ENCODE measurements at regions not wholly inside any gene's neighbourhood (a gene's known extent, or its start where the extent isn't known, plus 50 kb on each side); places are given as distances from the start of the nearest gene placed in this dataset.

DNA sequence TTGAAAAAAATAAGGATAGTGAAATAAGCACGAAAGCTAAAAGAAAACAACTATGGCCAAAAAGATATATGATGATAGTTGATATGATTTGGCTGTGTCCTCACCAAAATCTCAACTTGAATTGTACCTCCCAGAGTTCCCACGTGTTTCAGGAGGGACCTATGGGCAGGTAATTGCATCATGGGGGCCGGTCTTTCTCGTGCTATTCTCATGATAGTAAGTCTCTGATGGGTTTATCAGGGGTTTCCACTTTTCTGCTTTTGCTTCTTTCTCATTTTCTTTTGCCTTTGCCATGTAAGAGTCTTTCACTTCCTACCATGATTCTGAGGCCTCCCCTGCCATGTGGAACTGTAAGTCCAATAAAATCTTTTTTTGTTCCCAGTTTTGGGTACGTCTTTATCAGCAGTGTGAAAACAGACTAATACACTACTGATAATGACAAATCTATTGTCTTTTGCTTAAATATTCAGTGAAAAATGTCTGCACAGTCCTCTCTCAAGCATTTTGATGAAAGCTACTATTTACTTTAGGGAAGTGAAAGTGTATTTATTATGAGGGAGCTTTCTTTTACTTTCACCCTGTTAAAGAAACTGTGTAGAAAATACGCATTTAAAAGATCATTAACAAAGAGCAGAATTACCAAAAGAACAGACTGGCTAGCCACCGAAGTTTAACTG lies 389.1 kb downstream of the HTR1B start:
- DNase-seq (ENCODE audit: low spot score): no peak

DNA sequence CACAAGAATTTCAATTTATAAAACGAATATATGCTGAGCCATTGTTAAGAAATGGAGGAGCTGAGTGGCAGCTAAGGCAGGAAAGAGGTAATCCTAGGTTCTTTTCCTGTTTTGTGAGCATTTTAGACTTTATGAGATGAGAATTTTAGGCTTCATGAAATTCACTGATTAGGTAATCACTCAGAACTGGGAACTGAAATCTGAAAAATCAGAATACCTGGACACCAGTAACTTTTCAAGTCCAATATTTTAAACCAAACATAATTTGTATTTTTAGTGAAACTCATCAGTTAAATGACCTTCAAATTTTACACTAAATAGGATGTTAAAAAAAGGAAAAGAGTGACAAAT lies 389.9 kb downstream of the HTR1B start:
- DNase-seq (ENCODE audit: low spot score): no peak

DNA sequence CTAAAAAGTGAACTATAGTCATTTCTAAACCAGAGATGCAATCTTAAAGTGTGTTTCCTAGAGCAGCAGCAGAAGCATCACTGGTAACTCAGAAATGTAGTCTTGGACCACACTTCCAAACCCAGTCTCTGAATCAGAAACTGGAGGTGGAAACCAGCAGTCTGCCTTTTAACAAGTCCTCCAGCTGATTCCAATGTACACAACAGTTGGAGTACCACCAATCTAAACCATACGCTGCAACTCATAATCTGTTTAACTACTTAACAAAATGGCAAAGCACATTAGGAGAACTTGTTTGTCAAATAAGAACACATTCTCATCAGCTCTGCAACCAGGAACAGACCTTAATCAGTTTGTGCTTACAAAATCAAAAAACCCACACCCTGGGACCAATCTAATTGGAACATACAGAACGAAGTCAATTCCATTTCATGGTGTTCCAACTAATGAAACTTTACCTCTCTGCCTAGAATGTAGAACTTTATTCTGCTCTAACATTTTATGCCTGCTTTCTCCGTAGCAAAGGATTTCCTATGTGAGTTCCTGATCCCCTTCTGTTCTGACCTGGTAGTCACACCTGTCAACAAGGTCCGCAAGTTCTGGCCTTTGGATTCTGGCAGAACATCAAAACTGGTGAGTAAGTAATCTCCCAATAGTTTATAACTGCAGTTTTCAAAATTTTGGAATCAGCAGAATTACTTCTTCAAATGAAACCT lies 390.4 kb downstream of the HTR1B start:
- no peak for DNase-seq (ENCODE audit: low spot score)

DNA sequence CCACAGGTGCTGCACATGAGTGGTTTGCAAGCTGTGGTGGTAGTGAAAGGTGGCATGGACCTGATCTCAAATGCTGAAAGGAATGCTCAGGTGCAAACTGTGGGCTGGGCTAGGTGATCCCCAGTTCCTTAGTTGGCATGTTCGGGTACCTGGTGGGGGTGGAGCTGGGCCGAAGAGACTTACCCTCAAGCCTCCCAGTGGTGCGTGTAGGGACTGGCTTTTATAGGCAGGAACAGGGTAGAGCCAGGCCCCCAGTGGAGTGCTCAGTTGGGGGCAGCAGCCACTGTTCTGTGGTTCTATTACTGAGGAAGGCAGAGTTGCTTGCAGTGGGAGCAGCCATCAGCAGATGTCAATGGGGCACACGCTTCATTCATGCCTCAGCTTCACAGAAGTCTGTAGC lies 399.8 kb downstream of the HTR1B start:
- no peak for DNase-seq (ENCODE audit: low spot score)

DNA sequence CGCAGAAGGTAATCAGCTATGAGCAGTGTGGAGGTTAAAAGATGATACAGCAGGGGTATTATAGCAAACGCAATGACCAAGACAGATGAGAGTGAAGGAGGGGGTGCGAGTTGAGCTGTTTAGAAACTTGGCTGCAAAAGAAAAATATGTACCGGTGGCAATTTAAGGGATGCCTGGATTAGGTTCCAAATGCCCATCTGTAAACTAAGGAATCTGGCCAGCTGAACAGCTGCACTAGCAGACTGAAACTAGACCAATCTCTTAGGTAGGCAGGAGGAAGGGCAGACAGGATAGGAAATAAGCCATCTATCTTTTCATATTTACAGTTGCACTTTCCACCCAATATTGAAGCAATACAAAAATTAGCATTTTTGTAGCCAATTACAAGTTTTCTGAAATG lies 407.6 kb downstream of the HTR1B start:
- DNase-seq (ENCODE audit: low spot score): no peak

DNA sequence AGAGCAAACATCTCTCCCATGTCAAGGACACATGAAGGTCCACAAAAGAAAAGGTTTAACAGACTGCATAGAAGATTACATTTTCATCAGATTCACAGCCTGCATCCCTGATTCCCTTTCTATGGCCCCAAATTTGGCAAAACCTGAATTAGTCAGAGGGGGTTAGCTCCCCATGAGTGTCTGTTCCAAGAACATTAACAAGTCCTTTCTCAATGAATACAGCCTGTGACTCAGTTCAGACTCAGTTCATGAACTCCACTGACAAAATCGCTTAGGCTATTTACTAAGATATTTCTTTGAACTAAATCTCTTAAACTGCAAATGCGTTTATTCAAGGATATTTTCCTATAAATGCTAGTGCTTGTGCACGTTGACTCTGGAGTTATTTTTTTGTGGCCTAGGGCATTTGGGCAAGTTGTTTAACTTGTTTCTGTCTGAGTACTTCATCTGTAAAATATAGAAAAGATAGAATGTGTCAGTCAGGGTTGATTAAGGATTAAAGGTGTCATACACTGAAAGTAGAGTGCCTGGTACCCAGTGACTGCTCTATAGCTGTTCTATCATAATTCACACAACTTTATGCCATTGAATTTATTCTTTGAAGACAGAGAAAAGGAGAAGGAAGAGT lies 422.6 kb downstream of the HTR1B start:
- DNase-seq (ENCODE audit: low spot score): no peak

DNA sequence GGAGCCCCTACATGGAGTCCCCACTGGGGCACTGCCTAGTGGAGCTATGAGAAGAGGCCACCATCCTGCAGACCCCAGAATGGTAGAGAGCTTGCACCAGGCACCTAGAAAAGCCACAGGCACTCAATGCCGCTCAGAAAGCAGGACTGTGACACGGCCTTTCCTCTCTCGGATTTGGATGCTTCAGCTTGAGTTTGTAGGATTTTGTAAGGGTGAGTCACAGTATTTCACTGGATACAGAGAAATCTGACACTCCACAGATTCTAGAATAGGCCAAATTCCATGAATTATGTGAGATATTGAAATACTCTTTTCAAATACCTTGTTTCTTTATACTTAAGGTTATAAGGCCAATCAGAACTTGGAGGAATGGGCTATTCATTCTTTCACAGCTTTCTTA lies 424.5 kb downstream of the HTR1B start:
- DNase-seq (ENCODE audit: low spot score): peak; percentile 12

DNA sequence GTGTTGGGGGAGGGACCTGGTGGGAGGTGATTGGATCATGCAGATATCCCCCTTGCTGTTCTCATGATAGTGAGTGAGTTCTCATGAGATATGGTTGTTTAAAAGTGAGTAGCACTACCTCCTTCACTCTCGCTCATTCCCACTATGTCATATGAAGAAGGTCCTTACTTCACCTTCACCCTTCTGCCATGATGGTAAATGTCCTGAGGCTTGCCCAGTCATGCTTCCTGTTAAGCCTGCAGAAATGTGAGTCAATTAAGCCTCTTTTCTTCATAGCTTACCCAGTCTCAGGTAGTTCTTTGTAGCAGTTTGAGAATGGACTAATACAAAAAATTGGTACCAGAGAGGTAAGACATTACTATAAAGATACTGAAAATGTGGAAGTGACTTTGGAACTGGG lies 425.9 kb downstream of the HTR1B start:
- DNase-seq (ENCODE audit: low spot score): no peak

DNA sequence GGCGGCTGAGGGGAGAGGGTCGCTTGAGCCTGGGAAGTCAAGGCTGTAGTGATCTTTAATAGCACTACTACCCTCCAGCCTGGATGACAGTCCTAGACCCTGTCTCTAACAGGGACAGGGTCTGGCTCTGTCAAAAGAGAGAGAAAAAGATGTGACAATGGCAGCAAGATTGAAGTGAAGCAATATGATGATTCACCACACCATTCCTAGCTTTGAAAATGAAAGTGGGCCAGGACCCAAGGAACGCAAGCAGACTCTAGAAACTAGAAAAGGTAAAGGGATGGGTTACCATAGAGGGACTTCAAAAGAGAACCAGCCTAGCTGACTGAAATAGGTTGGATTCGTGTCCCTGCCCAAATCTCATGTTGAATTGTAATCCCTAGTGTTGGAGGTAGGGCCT lies 426.9 kb downstream of the HTR1B start:
- DNase-seq (ENCODE audit: low spot score): no peak

DNA sequence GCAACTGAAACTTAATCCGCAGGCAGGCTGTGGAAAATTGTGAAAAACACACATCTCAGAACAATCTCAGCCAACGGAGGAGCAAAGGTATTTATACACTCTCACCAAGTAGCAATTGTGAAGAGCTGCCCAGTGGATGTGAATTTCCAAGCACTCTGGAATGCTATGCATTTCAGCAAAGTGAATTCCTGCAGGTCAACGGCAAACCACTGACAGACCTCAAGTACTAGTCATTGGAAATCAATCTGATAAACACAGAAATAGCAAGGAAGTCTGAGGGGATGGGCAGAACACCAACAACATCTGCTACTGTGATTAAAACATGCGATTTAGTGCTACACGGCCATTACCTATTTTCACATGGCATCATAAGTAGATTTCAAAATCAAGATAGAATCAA lies 429.1 kb downstream of the HTR1B start:
- peak; percentile 41 for DNase-seq (ENCODE audit: low spot score)

DNA sequence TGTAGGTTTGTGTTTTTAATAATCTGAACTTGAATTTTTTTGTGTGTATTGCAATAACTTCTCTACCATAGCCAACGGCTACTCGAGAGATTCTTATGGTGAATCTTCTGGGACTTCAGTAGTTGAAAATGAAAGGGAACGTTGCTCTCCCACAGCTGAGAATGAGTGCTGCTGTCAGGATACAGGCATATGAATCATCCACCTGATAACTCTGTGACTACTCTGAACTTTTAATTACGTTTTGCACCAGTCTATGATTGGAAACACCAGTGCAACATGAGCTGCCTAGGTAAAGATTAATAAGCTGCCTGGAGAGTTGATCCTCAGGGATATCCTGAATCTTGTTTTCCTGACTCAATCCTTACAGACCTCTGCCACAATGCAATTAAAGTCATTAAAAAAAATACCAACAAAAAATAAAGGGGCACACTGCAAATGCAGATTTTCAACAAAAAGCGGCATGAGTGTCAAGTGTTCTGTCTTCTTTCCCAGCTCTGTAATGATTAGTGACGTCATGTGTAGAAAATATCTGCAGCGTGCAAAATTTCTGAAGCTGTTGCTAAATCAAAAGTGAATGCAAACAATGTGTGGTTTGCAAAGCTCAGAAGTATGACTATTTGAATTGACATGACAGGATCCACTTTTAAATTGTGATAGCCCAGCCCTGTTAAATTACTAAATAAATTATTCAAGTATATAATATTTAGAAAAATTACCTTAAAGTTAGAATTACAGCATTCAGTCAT lies 432.2 kb downstream of the HTR1B start:
- no peak for DNase-seq (ENCODE audit: low spot score)

DNA sequence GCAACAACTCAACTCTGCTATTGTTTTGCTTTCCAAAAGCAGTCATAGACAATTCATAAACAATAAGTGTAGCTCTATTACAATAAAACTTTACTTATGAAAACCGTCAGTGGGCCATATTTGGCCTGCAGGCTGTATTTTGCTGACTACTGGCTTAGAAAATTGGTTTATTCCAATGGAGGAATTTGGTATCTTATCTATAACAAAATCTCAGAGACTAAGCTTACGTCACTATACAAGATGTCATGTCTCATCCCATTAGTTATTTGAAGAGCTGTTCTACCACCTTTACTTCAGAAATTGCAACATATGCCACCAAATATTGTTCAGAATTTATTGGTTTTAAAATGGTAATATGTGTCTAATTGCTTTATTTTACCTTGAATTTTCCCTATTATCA lies 436.9 kb downstream of the HTR1B start:
- DNase-seq (ENCODE audit: low spot score): no peak

DNA sequence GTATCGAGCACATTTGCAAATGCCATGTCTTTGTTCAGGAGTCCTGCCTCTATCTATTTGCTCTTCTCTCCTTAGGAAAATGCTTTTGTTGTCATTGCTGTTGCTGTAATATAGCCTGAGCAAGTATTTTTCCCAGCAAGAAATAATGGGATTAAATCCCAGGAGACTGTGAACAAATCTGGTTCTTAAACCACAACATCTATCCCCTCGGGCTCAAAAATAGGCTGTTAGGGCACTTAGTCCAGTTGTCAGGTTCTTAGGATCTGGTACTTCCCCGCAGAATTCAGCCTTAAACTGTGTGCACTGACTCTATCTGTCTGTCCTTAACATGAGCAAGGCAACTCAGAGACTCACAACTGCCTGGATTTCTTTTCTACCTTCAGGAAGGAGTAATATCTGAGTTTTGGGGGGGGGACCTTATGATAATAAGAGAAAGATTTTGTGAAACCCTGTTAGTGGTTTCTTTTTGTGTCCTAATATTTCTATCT lies 437.5 kb downstream of the HTR1B start:
- no peak for DNase-seq (ENCODE audit: low spot score)

DNA sequence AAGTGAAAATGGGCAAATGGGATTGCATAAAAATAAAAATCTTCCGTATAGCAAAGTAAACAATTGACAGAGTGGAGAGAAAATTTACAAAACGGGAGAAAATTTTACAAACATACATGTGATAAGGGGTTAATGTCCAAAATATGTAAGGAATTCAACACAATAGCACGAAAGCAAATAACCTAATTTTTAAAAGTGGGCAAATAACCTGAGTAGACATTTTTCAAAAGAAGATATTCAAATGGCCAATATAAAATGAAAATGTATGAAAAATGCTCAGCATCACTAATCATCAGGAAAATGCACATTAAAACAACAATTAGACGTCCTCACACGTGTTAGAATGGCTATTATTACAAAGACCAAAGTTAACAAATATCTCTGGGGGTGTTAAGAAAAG lies 441.5 kb downstream of the HTR1B start:
- no peak for DNase-seq (ENCODE audit: low spot score)

DNA sequence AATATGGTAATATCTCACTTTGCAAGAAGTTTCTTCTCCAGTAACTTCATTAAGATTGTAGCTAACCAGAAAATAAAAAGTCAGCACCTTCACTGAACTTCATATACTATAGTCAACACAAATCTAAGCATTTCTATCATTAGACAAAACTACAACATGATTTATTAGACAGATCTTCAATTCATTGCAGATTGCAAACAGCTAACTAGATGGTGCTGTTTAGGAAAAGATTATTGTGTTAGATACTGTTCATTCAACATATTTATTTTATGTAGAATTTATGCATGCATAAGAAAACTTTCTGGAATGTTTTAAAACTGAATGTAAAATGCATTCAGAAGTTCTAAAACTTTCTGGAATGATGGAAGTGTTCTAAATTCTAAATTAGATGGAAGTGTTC lies 442.1 kb downstream of the HTR1B start:
- no peak for DNase-seq (ENCODE audit: low spot score)

DNA sequence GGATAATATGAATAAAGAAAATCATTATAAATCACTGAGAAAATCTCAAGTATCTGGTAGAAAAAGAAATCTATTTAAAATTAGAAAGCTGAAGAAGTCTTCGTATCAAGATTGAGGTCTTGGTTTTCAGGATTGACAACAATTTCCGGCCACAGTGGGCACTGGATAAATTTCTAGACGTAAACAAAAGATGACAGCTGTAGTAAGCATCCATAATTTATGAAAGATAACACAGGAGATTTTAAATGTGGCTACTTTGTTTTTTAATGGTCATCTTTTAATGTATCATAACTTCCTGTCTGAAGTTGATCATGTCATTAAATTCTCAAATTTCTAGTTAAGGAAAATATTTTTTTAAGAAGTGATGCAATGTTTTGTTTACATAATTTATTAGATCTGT lies 444.2 kb downstream of the HTR1B start:
- DNase-seq (ENCODE audit: low spot score): no peak

DNA sequence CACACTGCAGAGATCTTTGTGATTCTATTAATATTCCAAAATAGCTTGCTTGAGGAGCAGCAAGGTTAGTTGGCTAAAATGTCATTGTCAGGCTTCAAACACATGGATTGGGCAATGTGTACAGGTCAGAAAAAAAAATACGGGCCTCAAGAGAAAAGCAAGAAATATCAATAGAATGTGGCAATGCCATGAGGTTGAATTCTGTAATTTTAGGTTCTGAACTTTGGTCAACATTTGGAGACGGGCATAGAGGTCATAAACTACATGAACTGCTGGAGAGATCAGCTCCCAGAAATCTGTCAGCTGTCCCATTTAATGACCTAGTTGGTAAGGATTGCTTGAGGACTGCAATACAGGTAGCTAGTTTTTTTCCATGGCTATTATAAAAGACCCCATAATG lies 445.8 kb downstream of the HTR1B start:
- no peak for DNase-seq (ENCODE audit: low spot score)

DNA sequence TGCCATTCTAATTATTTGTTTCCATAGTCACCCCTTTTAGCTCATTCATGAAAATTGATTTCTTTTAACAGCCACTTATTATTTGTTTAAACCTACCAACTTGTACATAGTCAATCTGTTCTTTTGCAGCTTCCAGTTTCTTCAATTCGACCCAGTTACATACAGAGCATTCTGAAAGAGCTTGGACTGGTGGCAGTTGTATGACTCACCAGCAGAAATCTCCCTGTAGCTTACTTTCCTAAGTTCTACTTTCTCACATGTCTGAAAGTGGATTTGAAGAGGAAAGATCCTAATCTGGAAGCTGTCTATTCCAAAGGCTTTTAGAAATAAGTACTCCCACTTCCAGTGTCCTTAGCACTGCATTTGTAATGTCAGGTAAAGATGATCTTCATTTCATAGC lies 447.9 kb downstream of the HTR1B start:
- DNase-seq (ENCODE audit: low spot score): peak; percentile 6

DNA sequence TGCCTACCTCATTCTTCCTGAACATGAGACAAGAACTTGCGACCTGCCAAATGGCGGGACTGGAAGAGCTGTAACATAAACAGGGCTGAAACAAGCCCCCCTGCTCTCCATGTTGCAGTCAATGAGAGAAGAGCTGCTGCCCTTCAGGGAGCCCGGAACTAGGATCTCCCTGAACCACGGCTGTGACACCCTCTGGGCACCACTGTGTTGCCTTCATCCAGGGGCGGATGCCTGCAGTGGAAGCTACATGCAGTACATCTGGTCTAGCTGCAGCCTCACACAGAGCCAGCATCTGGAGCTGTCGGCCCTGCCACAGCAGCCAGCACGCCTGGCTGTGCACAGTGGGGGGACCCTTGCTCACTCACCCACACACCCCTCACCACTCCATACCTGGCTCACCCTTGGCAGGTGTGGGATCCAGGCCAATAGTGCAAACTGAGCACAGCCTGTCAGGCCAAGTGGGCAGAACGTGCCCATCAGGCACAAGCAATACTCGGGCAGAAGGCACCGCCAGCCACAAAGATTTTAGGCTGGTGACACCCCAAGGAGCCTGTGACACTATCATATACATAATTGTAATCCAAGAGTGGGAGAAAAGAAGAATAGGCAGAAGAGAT lies 451.3 kb downstream of the HTR1B start:
- no peak for DNase-seq (ENCODE audit: low spot score)

DNA sequence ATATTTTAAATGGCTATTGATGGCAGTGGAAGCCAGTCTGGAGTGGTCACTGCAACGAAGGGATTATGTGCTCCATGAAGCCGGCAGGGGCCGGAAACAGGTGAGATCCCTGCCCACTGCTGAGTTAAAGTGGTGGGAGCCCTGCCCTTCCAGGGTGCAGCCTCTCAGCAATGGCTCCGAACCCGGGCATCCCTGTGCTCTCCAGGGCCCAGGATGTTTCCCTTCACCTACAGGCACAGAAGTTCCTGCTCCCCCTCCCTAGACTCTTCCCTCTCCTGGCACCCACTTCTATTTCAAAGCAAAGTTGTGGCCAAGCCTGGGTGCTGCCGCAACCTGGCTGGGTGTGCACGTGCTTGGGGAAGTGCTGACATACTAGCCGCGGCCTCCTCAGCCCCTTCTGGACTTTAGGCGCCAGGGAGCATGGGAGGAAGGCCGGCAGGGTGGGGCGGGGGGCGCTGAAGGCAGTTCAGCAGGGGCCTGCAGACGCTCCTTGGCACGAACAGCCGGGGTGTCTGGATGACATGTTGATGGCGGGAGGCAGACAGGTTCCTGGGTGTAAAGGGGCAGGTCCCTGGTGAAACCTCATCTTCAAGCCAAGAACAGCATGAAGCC lies 452.3 kb downstream of the HTR1B start:
- no peak for DNase-seq (ENCODE audit: low spot score)

DNA sequence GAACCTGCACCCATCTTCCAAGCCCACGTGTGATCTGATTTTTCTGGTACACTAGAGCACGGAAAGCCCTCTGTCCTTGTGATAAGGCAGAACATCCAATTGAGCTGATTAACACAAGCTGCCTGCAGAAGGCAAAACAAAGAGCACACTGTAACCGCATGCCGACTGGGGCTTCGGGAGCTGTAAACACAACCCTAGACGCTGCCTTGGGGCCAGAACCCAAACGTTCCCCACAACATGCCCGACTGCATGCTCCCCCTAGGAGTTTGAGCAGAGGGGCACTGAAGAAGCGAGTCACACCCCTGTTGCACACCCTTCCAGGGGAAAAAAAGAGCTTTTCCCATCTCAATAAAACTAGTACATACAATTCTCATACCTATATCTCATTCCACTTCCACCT lies 470.7 kb downstream of the HTR1B start:
- no peak for DNase-seq (ENCODE audit: low spot score)

DNA sequence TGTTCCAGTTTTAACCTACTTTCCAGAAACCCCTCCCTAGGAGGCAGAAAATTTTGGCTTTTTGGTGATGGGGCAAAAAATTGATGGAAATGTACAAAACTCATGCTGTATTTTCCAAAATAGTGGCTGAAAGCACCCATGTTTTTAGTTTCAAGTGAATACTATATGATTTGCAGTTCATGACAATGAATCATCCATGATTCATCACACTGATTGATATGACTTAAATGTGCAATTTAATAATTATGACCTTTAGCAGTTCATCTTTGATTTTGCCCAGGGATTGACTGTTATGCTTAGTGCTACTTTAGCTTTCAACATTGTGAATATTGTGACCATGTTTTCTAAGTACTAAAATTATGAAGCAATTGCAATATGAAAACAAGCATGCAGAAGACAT lies 478.7 kb downstream of the HTR1B start:
- no peak for DNase-seq (ENCODE audit: low spot score)
